ENCODE measurements at regions not wholly inside any gene's neighbourhood (a gene's known extent, or its start where the extent isn't known, plus 50 kb on each side); places are given as distances from the start of the nearest gene placed in this dataset.

- DNase-seq: no peak
These were observed 135.4 kb downstream of the BAMBI start for GRCh38 chr10:28812384-28813372.

- DNase-seq: no peak
These were observed 138.4 kb downstream of the BAMBI start for GRCh38 chr10:28815681-28816080.

GRCh38 chr10:28822719-28823464, 145.6 kb downstream of the BAMBI start:
- no peak for DNase-seq

GRCh38 chr10:28823501-28824075, 146.3 kb downstream of the BAMBI start:
- DNase-seq: no peak

GRCh38 chr10:28833313-28833712, 156.0 kb downstream of the BAMBI start:
- DNase-seq: no peak

- DNase-seq: no peak
These were observed 159.1 kb downstream of the BAMBI start for GRCh38 chr10:28836435-28836743.

- DNase-seq: no peak
These were observed 160.5 kb downstream of the BAMBI start for GRCh38 chr10:28837613-28838390.

GRCh38 chr10:28838908-28839307, 161.6 kb downstream of the BAMBI start:
- no peak for DNase-seq

GRCh38 chr10:28839600-28840007, 162.3 kb downstream of the BAMBI start:
- no peak for DNase-seq

- no peak for DNase-seq
These were observed 162.9 kb downstream of the BAMBI start for GRCh38 chr10:28840202-28840601.

- no peak for DNase-seq
These were observed 163.7 kb downstream of the BAMBI start for GRCh38 chr10:28840971-28841370.

- peak; percentile 41 for DNase-seq
These were observed 164.3 kb downstream of the BAMBI start for GRCh38 chr10:28841625-28842024.

- peak; percentile 48 for DNase-seq
These were observed 165.0 kb downstream of the BAMBI start for GRCh38 chr10:28842321-28842720.

- peak; percentile 21 for DNase-seq
These were observed 167.8 kb downstream of the BAMBI start for GRCh38 chr10:28845009-28845682.

GRCh38 chr10:28849309-28849708, 172.0 kb downstream of the BAMBI start:
- no peak for DNase-seq

- DNase-seq: no peak
These were observed 172.5 kb downstream of the BAMBI start for GRCh38 chr10:28849821-28850220.

- DNase-seq: no peak
These were observed 173.5 kb downstream of the BAMBI start for GRCh38 chr10:28850784-28851183.

GRCh38 chr10:28853195-28853594, 175.9 kb downstream of the BAMBI start:
- no peak for DNase-seq

GRCh38 chr10:28857164-28857563, 179.8 kb downstream of the BAMBI start:
- DNase-seq: no peak

GRCh38 chr10:28858646-28859045, 181.3 kb downstream of the BAMBI start:
- no peak for DNase-seq

GRCh38 chr10:28859791-28860190, 182.5 kb downstream of the BAMBI start:
- no peak for DNase-seq

- no peak for DNase-seq
These were observed 184.9 kb downstream of the BAMBI start for GRCh38 chr10:28862219-28862618.
